Activated CD4-positive, CD25-positive, alpha-beta regulatory T cell treated with anti-CD3 and anti-CD28 coated beads, Interleukin-2, amount 50 U/mL, for 16 hours (primary cell): ENCODE measurements at regions not wholly inside any gene's neighbourhood (a gene's known extent, or its start where the extent isn't known, plus 50 kb on each side); places are given as distances from the start of the nearest gene placed in this dataset.

Source experiments
- DNase-seq: peaks from one replicate; pipeline ENCODE4 v3.0.0-alpha.2; 2020; ENCODE audit warnings: low read depth, low spot score

DNA sequence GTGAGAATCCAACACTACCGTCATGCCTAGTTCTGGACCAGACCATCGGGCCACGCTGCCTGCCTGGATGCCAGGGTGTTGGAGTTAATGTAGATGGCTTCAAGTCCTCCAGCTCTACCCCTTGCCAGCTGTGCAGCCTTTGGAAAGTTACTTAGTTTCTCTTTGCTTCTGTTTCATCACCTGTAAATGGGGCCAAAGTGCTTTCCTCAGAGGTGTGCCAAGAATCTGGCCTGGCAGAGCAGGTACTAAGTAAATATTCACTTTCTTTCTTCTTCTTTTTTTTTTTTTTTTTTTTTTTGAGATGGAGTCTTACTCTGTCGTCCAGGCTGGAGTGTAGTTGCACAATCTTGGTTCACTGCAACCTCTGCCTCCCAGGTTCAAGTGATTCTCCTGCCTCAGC is 159.5 kb upstream of the RPL38 start:
- no peak for DNase-seq

DNA sequence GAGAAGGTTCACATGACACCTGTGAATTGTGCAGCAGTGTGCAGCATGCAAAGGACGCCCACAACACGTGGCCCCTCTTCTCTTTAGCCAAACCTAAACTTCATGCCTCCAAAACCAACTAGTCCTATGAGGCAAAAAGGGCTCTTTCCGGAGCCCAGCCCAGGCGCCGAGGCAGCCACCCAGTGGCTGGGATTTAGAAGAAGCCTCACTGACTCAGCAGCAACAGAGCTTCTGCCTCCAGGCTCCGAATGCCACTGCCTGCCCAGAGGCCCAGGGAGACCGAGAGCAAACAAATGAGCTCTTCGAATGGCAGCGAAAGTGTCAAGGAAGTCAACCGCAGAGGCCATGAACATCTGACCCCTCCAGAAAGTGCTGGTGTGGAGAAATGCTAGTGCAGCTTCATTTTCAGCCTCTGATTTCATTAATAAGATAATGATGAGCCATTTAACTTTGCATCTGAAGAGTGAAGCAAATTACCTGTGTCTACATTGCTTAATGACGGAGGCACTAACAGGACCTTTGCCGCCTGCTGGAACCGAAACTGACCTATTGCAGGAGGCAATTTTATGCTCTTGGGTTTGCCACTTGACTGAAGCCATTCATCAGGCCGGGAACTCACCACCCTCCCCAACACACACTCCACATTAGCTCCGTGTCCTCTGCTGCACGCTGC is 157.7 kb upstream of the RPL38 start:
- DNase-seq, result no peak

DNA sequence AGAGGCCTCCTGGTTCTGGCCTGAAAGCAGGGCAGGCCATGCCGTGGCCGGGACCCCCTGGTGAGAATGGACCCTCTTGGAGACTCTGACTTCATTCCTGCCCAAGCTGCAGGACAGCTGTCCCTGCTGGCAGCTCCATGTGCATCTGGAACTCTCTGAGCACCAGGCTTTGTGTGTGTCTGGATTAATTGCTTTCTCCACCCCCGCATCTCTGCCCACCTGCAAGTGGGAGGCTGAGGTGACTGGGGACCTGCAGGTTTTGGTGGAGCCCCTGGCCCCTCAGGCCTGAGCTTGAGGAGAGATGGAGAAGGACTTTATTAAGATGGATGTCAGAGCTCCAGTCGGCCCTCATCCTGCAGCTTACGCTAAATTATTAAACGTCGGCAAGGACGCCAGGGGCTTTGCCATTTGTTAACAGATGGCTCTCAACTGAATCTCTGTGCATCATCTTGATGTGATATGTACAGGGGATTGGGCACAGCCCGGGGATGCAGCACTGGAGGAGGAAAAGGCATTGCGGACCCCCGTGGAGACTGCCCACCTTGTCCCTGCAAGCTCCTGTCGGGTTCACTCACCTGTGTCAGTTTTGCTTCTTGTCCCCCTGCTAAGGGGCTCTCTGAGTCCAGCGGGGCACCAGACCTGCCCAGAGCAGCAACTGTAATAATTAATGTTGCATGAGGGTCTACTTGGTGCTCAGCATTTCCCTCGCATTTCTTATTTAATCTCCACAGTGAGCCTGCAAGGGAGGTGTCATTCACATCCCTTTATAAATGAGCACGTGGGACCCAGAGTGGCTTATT is 154.1 kb upstream of the RPL38 start:
- no peak for DNase-seq

DNA sequence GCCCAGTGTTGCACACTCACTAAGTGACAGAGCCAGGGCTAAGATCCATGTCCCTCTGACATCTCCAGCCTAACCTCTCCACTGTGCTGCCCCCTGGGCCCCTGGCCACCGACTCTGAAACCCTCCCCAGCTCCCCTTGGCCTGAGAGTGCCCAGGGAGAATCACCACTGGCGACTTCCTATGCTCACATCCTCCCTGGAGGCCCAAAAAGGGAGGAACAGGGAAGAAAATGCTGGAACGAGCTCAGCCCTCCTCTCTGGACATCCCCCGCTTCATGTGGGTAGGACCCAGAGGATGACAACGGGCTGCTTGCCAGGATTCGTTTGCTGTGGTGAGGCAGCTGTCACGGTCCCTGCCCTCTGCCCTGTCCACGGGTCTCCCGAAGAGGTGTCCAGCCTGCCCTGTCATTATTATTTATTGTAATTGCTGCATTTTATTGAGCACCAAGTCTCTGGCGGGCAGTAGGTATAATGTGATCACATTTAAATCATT is 153.5 kb upstream of the RPL38 start:
- no peak for DNase-seq

DNA sequence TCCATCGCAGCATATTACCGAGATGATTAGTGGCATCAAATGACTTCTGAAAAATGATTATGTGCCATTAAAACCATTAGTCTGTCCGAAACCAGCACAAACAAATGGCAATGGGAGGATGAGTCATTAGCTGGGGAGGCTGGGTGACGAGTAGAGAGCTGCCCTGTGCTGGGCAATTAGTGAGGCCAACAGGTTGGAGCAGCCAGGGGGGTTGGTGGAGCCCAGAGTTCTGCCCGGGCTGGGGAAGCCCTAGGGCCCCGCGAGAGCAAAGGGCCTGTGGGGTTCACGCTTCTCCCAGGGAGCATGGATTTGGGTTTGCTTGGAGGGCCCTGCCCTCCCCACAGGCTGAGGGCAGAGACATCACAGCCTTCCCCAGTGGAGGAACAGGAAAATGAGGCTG is 152.1 kb upstream of the RPL38 start:
- no peak for DNase-seq

DNA sequence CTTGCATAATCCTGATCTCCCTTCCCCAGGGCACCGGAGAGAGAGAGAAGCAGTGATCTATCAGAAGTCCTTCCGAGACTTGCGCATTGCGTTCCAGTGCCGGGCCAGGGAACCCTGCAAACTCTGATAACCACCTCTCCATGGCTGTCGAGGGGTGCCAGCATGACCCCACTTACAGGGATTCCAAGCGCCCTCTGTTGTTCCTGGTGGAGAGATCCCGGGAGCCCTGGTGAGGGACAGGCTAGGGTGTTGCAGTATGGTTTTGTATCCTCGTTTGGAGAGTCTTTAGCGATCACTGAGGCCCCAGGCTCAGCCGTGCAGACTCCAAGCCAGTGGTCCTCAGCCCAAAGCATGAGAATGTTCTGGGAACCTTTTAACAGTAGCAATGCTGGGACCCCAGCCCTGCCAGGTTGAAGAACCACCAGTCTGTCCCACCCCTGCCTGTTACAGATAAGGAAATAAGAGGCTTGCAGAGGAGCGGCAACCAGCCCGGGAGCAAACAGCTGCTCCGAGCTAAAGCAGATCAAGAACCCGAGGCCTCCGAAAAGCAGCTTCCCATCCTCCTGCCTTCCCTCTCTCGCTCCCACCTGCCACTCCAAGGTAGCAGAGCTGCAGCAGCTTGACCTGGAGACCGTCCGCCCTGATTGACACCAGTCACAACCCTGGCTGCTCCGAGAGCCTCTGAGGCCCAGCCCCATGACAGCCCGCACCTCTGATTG is 150.3 kb upstream of the RPL38 start:
- DNase-seq, result no peak

DNA sequence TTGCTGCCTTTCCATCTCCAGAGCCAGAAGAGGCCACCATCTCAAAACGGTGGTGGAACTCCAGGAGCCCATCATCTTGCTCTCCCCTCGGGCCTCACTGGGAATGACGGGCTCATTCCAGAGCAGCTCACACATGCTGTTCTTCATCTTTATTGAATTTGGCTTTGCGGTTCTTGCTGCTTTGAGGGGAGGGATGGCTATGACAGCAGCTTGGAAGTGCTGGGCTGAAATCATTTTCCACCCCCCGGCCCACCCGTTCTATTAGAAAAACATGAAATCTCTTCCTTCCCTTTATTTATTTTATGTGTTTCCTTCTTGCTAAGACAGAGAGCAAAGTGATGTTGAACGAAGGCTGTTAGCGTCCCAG is 149.8 kb upstream of the RPL38 start:
- no peak for DNase-seq

DNA sequence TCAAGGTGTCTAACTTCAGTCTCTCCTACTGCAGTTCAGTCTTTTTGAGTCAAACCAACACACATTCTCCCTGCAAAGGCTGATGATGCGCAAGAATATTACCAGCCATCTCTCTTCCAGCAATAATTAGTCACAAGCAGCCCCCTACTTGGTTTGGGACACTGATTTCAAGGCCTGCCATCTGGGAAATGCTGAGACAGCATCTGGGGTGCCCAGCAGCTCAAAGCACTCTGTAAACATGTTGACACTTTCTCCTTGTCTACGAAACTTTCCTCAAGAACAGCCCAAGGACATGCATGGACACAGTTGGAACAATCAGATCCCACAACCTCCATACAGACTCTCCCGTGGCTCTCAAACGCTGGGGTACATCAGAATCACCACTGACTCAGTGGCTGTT is 149.2 kb upstream of the RPL38 start:
- no peak for DNase-seq

DNA sequence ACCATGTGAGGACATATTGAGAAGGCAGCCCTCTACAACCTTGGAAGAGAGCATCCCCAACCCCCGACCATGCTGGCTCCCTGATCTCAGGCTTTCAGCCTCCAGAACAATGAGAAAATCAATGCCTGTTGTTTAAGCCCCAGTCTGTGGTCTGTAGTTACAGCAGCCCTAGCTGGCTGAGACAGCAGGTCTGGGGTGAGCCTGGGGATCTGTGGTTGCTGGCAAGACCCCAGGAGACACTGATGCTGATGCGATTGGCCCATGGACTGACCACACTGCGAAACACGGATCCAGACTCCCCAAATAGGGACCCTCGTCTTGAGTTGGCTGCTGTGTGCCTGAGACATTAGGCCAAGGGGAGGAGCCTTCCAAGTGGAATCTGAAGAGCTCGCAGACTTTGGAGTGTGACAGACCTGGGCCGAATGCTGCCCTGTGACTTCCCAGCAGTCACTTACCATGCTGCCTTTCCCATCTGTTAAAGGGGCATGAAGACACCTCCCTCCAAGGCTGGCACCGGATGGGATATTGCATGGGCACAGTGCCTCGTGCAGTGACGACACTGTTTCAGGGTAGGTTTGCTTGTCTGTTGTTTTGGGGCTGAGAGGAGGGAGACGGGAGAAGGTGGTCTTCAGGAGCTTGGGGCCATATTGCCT is 147.8 kb upstream of the RPL38 start:
- DNase-seq, result no peak

DNA sequence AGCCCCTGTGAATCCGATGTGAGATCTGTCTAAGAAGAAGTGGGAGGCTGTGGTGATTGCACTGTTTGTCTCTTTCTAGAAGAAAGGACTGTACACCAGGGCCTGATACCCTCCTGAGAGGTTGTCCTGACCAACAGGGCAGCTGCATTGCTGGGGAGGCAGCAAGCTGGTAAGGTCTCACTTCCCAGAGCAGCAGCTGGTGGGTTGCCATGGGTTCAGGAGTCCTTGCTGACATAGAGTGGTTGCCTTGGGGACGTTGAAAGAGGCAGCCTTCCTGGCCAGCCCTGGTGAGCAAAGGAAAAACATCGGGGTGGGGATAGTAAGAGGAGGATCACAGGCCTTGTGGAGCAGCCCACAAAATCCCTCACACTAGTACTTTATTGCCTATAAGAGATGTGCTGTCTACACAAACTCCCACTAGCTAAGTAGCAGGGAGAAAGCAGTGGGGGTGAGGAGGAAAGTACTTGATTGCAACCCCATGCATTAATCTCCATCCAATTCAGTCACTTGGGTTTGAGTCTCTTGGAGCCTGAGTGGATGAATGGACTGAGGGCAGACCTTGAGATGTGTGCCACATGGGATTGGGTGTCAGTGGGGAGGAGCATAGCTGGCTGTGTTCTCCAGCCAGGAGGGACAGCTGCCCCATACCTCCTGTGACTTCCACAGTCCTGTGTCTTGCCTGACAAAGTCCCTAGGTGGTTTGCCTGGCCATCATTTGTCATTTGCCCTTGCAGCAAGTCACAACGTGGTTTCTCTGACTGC is 143.8 kb upstream of the RPL38 start:
- DNase-seq, result no peak

DNA sequence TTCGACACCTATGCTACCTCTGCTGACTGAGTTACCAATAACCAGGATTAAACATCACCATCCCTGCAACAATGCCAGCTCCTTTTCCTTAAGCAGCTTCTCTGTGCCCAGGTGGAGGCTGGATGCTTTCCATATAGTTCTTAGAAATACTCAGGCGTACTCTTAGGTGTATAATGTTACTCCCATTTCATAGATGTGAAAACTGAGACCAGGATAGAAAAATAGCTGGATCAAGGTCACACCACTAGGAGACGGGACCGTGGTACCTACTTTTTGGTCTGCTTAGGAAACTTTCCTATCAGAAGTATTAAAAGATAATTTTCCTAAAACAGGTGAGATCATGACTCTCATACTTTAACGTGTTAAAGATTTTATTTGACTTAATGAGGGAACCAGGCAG is 141.7 kb upstream of the RPL38 start:
- no peak for DNase-seq

DNA sequence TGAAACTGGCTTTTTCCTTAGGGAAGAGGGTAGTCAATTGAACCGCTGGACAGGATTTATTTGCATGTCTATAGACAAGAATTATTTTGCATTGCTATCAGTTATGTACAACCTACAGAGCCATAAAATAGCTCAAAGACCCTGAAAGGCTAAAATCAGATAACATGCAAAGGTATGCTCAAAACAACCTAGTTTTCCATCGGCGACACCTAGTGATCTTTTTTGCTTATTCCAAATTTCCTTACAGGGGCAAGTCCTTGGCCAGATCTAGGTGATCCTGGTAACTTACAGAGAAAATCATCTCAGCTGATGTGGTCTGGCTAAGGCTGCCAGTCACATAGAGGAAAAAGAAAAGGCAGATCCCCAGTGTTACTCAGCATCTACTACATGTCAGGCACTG is 141.2 kb upstream of the RPL38 start:
- no peak for DNase-seq

DNA sequence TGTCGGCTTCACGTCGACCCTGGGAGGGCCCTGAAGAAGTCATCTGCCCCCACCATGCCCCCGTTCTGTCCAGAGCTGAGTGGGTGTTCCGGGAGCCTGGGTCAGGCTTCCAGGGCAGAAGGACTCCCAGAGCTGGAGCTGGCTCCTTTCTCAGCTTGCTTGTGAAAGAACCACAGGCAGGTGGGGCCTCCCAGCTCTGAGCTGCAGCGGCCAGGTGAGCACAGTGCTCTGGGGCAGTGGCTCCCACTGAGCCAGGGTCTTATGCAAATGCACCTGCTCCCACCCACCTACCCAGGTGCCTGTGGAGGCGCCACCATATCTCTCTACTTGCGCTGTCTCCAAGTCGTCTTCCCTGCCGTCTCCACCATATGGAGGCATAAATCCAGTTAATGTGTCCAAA is 140.0 kb upstream of the RPL38 start:
- DNase-seq, result no peak

DNA sequence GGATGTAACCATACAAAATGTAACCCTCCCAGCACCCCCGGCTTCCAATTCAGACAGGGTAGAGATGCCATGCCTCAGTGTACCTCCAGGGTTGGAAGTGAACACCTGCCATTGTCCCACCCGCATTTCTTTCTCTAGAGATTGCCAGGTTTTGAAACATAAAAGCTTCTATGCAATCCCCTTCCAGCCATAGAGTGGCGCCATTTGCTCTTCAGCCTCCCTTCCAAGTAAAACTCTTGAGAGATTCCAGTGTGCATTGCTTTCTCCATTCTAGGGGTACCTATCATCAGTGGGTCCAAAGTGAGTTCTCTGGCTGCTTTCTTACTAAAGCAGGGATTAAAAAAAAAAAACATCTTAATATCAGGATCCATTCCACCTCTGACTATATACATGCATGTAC is 133.1 kb upstream of the RPL38 start:
- no peak for DNase-seq

DNA sequence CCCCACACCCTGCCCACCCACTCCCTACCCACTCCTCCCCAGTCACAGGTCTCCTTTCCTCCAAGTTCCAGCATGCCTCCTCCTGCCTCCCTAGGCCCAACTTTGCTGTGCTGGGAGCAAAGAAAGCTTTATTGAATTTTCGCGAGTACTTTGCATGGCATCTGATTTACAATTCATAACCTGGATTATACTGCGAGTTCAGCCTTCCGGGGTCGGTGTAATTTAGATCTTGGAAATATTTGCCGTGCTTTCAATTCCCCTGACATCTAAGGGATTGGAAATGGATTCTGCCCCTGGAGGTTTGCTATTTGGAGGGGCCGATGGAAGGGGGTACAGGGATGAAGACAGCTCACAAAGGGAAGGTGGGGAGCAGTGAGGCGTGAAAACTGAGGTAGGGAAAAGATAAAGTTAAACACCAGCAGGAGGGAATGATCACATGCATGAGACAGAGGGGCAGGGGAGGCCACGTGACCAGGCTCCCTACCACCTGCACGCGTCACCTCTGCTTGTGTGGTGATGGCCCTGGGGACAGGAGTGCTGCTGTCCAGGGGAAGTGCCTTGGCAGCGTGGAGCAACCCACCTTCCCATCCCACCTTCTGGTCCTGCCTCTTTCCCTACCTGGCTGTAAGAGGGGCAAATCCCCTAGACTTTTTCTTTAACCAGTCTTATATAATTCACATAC is 132.3 kb upstream of the RPL38 start:
- DNase-seq, result no peak

DNA sequence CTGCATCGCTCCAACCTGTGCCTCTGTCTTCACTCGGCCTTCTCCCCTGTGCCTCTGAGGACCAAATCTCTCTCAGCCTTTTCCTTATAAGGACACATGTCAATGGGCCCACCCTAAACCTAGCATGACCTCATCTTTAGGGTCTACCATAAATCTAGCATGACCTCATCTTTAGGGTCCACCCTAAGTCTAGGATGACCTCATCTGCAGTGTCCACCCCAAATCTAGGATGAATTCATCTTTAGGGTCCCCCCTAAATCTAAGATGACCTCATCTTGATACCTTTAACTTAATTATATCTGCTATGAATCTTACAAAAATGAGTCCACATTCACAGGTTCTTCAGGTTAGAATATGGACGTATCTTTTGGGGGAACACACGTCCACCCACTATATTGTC is 131.1 kb upstream of the RPL38 start:
- DNase-seq, result no peak

DNA sequence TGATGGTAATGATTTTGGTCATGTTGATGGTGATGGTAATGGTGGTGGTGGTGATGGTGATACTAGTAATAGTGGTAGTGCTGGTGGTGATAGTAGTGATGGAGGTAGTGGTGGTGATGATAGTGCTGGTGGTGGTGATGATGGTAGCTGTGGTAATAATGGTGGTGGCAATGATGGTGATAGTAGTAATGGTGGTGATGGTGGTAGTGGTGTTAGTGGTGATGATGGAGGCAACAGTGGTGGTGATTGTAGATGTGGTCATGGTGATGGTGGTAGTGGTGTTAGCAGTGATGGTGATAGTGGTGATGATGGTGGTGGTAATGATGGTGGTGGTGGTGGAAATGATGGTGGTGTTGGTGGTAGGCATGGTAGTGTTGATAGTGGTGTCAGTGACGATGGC is 127.0 kb upstream of the RPL38 start:
- no peak for DNase-seq

DNA sequence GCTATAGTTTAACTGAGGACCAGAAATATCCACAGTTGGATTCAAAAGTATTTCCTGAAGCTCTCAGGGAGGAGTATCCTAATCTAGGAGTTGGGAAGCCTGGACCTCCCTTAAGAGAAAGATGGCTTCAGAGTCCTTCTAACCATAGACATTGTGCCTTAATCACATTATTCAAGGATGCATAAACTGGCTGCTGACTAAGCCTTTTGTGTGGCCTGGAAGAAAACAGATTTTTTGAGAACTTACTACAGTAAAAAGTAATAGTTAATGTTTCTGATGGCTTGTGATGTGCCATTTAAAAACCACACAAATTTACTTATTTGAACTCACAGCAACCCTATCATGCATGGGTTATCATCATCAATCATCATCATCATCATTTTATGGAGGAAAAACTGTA is 126.2 kb upstream of the RPL38 start:
- no peak for DNase-seq

DNA sequence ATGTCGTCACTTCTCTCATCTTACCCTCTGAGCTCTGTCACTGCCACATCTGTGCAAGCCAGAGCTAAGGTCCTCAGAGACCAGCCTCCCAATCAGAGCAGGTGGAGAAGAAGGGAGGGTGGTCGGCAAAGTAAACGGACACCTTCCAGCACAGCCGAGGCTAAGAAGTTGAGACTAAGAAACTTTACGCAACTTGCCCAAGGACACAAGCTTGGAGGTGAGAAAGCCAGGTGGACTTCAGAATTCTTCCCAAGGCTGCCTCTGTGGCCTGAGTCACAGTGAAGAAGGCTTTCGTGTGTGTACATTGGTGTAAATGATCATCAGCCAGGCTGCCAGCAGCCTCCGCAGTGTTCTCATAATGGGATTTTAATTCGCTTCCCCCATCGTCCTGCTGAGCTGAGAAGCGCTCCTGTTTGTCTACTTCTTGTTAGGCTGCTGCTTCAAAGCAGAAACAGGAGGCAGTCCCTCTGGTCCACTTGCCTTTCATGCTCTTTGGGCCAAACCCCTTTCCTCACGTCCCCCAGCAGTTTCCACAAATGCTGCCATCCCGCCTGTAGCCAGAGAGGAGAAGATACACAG is 125.0 kb upstream of the RPL38 start:
- DNase-seq, result no peak

DNA sequence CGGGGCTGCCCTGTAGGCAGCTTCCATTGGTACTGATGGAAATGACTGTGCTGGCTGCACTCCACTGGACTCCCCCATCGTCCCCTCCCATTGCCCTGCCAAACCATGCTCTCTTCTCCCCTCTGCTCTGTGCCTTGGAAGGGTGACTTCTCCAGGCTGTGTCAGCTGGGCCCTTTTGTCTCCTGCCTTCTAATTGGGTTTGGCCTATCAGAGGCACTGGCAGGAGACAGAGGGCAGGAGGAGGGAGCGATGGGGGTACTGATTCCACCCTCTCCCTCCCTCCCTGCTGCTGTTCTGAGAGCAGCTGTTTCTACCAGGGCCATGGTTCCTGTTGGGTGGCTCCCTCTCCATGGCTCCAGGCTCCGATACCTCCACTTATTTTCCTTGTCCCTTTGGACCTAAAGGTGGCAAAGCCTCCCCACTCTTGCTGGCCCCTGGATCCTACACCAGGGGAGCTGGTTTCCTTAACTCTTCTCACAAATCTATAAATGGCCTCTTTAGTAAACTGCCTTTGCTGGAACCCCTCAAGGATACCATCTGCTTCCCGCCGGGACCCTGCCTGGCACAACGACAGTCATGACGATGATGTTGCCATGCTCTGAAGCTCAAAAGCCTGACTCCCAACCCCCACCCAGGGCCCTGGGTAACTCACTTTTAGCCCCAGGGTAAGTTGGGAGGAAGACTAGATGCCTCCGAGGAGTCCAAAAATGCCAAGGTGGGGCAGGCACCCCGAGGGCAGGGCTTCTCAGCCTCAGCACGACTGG is 123.8 kb upstream of the RPL38 start:
- DNase-seq, result no peak
